Liver (tissue), 7 donors: ENCODE measurements at regions not wholly inside any gene's neighbourhood (a gene's known extent, or its start where the extent isn't known, plus 50 kb on each side); places are given as distances from the start of the nearest gene placed in this dataset.

Source experiments
- DNase-seq: peaks from one replicate; pipeline ENCODE4 v3.0.0-alpha.2; 2017; ENCODE audit warnings: low spot score
- H3K27ac ChIP-seq, 2 donors: one replicate each; pipeline ENCODE4 v1.7.0; 2013; ENCODE audit warnings: inconsistent platforms in 2 of 2, low read length in 2 of 2, control low read depth in 1 of 2, low read depth in 1 of 2, mild to moderate bottlenecking in 1 of 2
- H3K27me3 ChIP-seq, 4 donors: one replicate each; pipeline versions ENCODE4 v1.6.1 to v1.7.0; 2013; ENCODE audit warnings: low read length in 3 of 4, inconsistent platforms in 1 of 4, mild to moderate bottlenecking in 1 of 4, moderate library complexity in 1 of 4; ENCODE audit not compliant: control insufficient read depth in 4 of 4, insufficient read depth in 4 of 4
- H3K36me3 ChIP-seq, 4 donors: one replicate each; pipeline versions ENCODE4 v1.6.1 to v1.7.0; 2013; ENCODE audit warnings: low read length in 3 of 4, mild to moderate bottlenecking in 3 of 4, low read depth in 1 of 4, moderate library complexity in 1 of 4; ENCODE audit not compliant: control insufficient read depth in 4 of 4, insufficient read depth in 3 of 4
- H3K4me1 ChIP-seq, 4 donors: one replicate each; pipeline versions ENCODE4 v1.6.1 to v1.7.0; 2013; ENCODE audit warnings: low read length in 3 of 4, mild to moderate bottlenecking in 3 of 4, moderate library complexity in 1 of 4; ENCODE audit not compliant: control insufficient read depth in 4 of 4, insufficient read depth in 4 of 4
- H3K4me3 ChIP-seq, 3 donors: one replicate each; pipeline versions ENCODE4 v1.6.1 to v1.7.0; 2013; ENCODE audit warnings: low read length in 3 of 3, control low read depth in 1 of 3, low read depth in 1 of 3, mild to moderate bottlenecking in 1 of 3
- H3K9ac ChIP-seq, 2 donors: one replicate each; pipeline ENCODE4 v1.7.0; 2013; ENCODE audit warnings: low read length in 2 of 2, mild to moderate bottlenecking in 2 of 2, moderate library complexity in 2 of 2, control low read depth in 1 of 2, low read depth in 1 of 2
- H3K9me3 ChIP-seq, 4 donors: one replicate each; pipeline versions ENCODE4 v1.6.1 to v1.7.0; 2013; ENCODE audit warnings: low read length in 3 of 4; ENCODE audit not compliant: control insufficient read depth in 4 of 4
- EGR1 ChIP-seq, 2 donors: IDR thresholded peaks; 2 replicates each; pipeline ENCODE4 v1.6.1; 2016 to 2018; ENCODE audit warnings: antibody characterized with exemption in 2 of 2, low read depth in 2 of 2
- FOXA2 ChIP-seq: IDR thresholded peaks from 2 replicates; pipeline ENCODE4 v1.6.1; 2016; ENCODE audit warnings: antibody characterized with exemption
- GABPA ChIP-seq, 2 donors: IDR thresholded peaks in 1 of 2; conservative IDR thresholded peaks in 1 of 2; 2 replicates each; pipeline ENCODE4 v1.6.1; 2016; ENCODE audit warnings: antibody characterized with exemption in 2 of 2, mild to moderate bottlenecking in 1 of 2, moderate library complexity in 1 of 2
- HNF4A ChIP-seq, 2 donors: conservative IDR thresholded peaks; 2 replicates each; pipeline ENCODE4 v1.6.1; 2016; ENCODE audit warnings: antibody characterized with exemption in 2 of 2, mild to moderate bottlenecking in 2 of 2
- JUND ChIP-seq, 2 donors: IDR thresholded peaks; 2 replicates each; pipeline ENCODE4 v1.6.1; 2016; ENCODE audit warnings: antibody characterized with exemption in 2 of 2
- NR2F2 ChIP-seq: IDR thresholded peaks from 2 replicates; pipeline ENCODE4 v1.6.1; 2016; ENCODE audit warnings: antibody characterized with exemption
- RXRA ChIP-seq, 2 donors: IDR thresholded peaks; 2 replicates each; pipeline ENCODE4 v1.6.1; 2017 to 2018; ENCODE audit warnings: antibody characterized with exemption in 2 of 2, mild to moderate bottlenecking in 1 of 2
- SP1 ChIP-seq: IDR thresholded peaks from 2 replicates; pipeline ENCODE4 v1.6.1; 2018; ENCODE audit warnings: antibody characterized with exemption, mild to moderate bottlenecking
- TAF1 ChIP-seq: conservative IDR thresholded peaks from 2 replicates; pipeline ENCODE4 v1.6.1; 2016; ENCODE audit warnings: antibody characterized with exemption, mild to moderate bottlenecking
- ZBTB33 ChIP-seq: IDR thresholded peaks from 2 replicates; pipeline ENCODE4 v1.6.1; 2016; ENCODE audit warnings: antibody characterized with exemption
- WGBS: extraction: QIAGEN DNeasy Blood & Tissue Kit; methylation state at CpG from one replicate; pipeline ENCODE4 v1.1.7; 2013; 5-methylcytosine and 5-hydroxymethylcytosine counted together
- TF ChIP-seq, protein P1 (sequence below): IDR thresholded peaks from 2 replicates; pipeline ENCODE4 v1.6.1; 2016; ENCODE audit warnings: antibody characterized with exemption, mild to moderate bottlenecking
- donor health status: healthy.
- donor health status: healthy.
- donor health status: healthy.
- donor health status: healthy.

GRCh38 chr11:10373340-10373739 lies 68.5 kb downstream of the ADM start:
- DNase-seq = no peak
- peaks cover 0 to 18% (median 9%) of the 10 kb centered on the region in 4 donors for H3K4me1 ChIP-seq
- no peaks in the 10 kb centered on the region for H3K9me3 ChIP-seq
- no peak overlapping the region for H3K9ac ChIP-seq
- no peak overlapping the region for H3K4me3 ChIP-seq
- no peak for TF ChIP-seq FOXA2
- no peak for TF ChIP-seq TAF1
- TF ChIP-seq EGR1 (IDR thresholded peaks at IDR 0.05; ENCODE audit: low read depth in 2 of 2) = no peak
- TF ChIP-seq, protein P1, sequence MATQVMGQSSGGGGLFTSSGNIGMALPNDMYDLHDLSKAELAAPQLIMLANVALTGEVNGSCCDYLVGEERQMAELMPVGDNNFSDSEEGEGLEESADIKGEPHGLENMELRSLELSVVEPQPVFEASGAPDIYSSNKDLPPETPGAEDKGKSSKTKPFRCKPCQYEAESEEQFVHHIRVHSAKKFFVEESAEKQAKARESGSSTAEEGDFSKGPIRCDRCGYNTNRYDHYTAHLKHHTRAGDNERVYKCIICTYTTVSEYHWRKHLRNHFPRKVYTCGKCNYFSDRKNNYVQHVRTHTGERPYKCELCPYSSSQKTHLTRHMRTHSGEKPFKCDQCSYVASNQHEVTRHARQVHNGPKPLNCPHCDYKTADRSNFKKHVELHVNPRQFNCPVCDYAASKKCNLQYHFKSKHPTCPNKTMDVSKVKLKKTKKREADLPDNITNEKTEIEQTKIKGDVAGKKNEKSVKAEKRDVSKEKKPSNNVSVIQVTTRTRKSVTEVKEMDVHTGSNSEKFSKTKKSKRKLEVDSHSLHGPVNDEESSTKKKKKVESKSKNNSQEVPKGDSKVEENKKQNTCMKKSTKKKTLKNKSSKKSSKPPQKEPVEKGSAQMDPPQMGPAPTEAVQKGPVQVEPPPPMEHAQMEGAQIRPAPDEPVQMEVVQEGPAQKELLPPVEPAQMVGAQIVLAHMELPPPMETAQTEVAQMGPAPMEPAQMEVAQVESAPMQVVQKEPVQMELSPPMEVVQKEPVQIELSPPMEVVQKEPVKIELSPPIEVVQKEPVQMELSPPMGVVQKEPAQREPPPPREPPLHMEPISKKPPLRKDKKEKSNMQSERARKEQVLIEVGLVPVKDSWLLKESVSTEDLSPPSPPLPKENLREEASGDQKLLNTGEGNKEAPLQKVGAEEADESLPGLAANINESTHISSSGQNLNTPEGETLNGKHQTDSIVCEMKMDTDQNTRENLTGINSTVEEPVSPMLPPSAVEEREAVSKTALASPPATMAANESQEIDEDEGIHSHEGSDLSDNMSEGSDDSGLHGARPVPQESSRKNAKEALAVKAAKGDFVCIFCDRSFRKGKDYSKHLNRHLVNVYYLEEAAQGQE = no peak
- no peak for TF ChIP-seq ZBTB33
- no peak for TF ChIP-seq JUND (IDR thresholded peaks at IDR 0.05)
- no peak for TF ChIP-seq NR2F2
- 41% methylated on average over 3 of the region's 3 CpGs for WGBS
- H3K27me3 ChIP-seq = no peaks in the 10 kb centered on the region
- no peaks in the 10 kb centered on the region for H3K36me3 ChIP-seq
- no peak overlapping the region for H3K27ac ChIP-seq

DNA sequence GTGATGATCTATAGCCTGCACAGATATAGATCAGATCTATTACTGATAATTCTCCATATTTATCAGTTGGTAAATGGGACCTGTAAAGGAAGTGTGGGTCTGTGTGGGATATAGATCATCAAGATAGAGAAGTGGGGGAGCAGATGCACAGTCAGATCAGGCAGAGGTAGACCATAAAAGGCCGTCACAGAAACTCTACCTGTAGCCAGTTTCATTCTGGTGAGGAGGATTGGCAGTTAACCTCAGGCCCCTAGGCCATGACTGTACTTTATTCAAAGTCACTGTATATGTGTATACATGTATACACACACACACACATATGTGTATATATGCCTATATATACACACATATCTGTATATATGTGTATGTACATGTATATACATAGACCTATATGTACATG lies 69.1 kb downstream of the ADM start:
- Histone ChIP-seq H3K36me3 (no peaks in the 10 kb centered on the region), H3K4me1 (peaks cover 0 to 18% (median 9%) of the 10 kb centered on the region in 4 donors), H3K27ac (no peak overlapping the region), H3K4me3 (no peak overlapping the region), H3K9ac (no peak overlapping the region), H3K9me3 (no peaks in the 10 kb centered on the region), H3K27me3 (no peaks in the 10 kb centered on the region)
- 88% methylated on average over 1 of the region's 1 CpG for WGBS
- TF ChIP-seq NR2F2 = no peak
- no peak for TF ChIP-seq GABPA (IDR thresholded peaks at IDR 0.05 in 1 of 2, conservative IDR thresholded peaks at IDR 0.05 in 1 of 2)
- no peak for TF ChIP-seq TAF1
- TF ChIP-seq RXRA (IDR thresholded peaks at IDR 0.05) = no peak
- TF ChIP-seq, protein P1 = no peak
- TF ChIP-seq SP1 = no peak
- no peak for TF ChIP-seq HNF4A (conservative IDR thresholded peaks at IDR 0.05)
- DNase-seq = no peak
